SK-N-MC (cell line): ENCODE measurements at regions not wholly inside any gene's neighbourhood (a gene's known extent, or its start where the extent isn't known, plus 50 kb on each side); places are given as distances from the start of the nearest gene placed in this dataset.

Source experiments
- EZH2 ChIP-seq: fragments of 200-600 bp; sonication (generic); IDR thresholded peaks from one replicate; pipeline ENCODE4 v1.6.1; 2017; ENCODE audit warnings: antibody characterized with exemption
- POLR2AphosphoS5 ChIP-seq: IDR thresholded peaks from 2 replicates; pipeline ENCODE4 v1.6.1; 2012; ENCODE audit warnings: mild to moderate bottlenecking, low read depth, low read length, borderline replicate concordance

GRCh38 chr10:36506697-36507496, 618.5 kb upstream of the ANKRD30A start:
- no peak for TF ChIP-seq EZH2
- TF ChIP-seq POLR2AphosphoS5 = no peak
